H1 (cell line): ENCODE measurements at regions not wholly inside any gene's neighbourhood (a gene's known extent, or its start where the extent isn't known, plus 50 kb on each side); places are given as distances from the start of the nearest gene placed in this dataset.

Source experiments
- CTCF ChIA-PET: fragments of 300-600 bp; sonication (Branson Sonifier 250); formaldehyde crosslinking; loops from one replicate; lab custom pipeline; 2021; ENCODE audit not compliant: partially characterized antibody; lab: Charles Lee
- POLR2A ChIA-PET: fragments of 300-600 bp; sonication (Branson Sonifier 250); formaldehyde crosslinking; loops from one replicate; lab custom pipeline; 2021; ENCODE audit warnings: inconsistent platforms; ENCODE audit not compliant: partially characterized antibody; lab: Charles Lee
- DNase-seq, 2 experiments: peaks; one replicate each; pipeline versions ENCODE4 v3.0.0 to v3.0.0-alpha.2; 2010 to 2022; ENCODE audit warnings: low spot score in 2 of 2, low read depth in 1 of 2, mixed read lengths in 1 of 2
- FAIRE-seq: peaks from 2 replicates; lab custom pipeline; 2011; peaks lifted over from hg19 to GRCh38; lab: Jason Lieb, UNC
- H2AFZ ChIP-seq: 2 replicates; pipeline ENCODE4 v1.8.1; 2012; ENCODE audit warnings: low read length, inconsistent platforms
- H2AK5ac ChIP-seq: 2 replicates; pipeline ENCODE4 v1.6.1; 2013; ENCODE audit warnings: low read depth, low read length
- H2BK120ac ChIP-seq: replicated peaks from 2 replicates; pipeline ENCODE3; 2013; ENCODE audit warnings: low read depth, low read length, inconsistent platforms
- H2BK12ac ChIP-seq: 2 replicates; pipeline ENCODE4 v1.6.1; 2013; ENCODE audit warnings: low read depth, low read length
- H2BK15ac ChIP-seq: 2 replicates; pipeline ENCODE4 v1.6.1; 2013; ENCODE audit warnings: low read length
- H2BK20ac ChIP-seq: 2 replicates; pipeline ENCODE4 v1.6.1; 2013; ENCODE audit warnings: low read length
- H2BK5ac ChIP-seq: 2 replicates; pipeline ENCODE4 v1.6.1; 2013; ENCODE audit warnings: low read depth, low read length
- H3K14ac ChIP-seq: 2 replicates; pipeline ENCODE4 v1.6.1; 2013; ENCODE audit warnings: inconsistent platforms; ENCODE audit not compliant: insufficient read length
- H3K18ac ChIP-seq: 2 replicates; pipeline ENCODE4 v1.6.1; 2013; ENCODE audit warnings: low read length; ENCODE audit errors: extremely low read depth
- H3K23ac ChIP-seq: 2 replicates; pipeline ENCODE4 v1.6.1; 2013; ENCODE audit warnings: inconsistent platforms; ENCODE audit not compliant: insufficient read length
- H3K23me2 ChIP-seq: 2 replicates; pipeline ENCODE4 v1.6.1; 2013; ENCODE audit warnings: low read depth, low read length
- H3K27ac ChIP-seq: 2 replicates; pipeline ENCODE4 v1.6.1; 2011; ENCODE audit warnings: low read depth, low read length, inconsistent platforms
- H3K27me3 ChIP-seq, 4 experiments: replicated peaks in 1 of 4; 1 replicate in 1 of 4; 2 replicates in 3 of 4; pipeline versions ENCODE4 v1.6.1 to v1.8.1; 2011 to 2013; ENCODE audit warnings: low read length in 3 of 4, mild to moderate bottlenecking in 3 of 4, inconsistent platforms in 2 of 4, mixed read lengths in 2 of 4, moderate library complexity in 1 of 4; ENCODE audit not compliant: control insufficient read depth in 3 of 4, insufficient read depth in 3 of 4; ENCODE audit errors: extremely low read depth in 1 of 4
- H3K36me3 ChIP-seq, 4 experiments: 2 replicates each; pipeline versions ENCODE4 v1.6.1 to v1.8.1; 2011 to 2013; ENCODE audit warnings: mild to moderate bottlenecking in 4 of 4, low read length in 3 of 4, moderate library complexity in 2 of 4, control low read depth in 1 of 4, inconsistent platforms in 1 of 4; ENCODE audit not compliant: insufficient read depth in 4 of 4, control insufficient read depth in 2 of 4
- H3K4ac ChIP-seq: replicated peaks from 2 replicates; pipeline ENCODE3; 2013; ENCODE audit warnings: low read length, low read depth, mixed read lengths, inconsistent platforms; ENCODE audit not compliant: insufficient read length
- H3K4me1 ChIP-seq, 4 experiments: replicated peaks in 1 of 4; 1 replicate in 1 of 4; 2 replicates in 3 of 4; pipeline versions ENCODE4 v1.6.1 to v1.8.1; 2011 to 2013; ENCODE audit warnings: low read length in 3 of 4, inconsistent platforms in 2 of 4, mixed read lengths in 1 of 4; ENCODE audit not compliant: insufficient read depth in 4 of 4, control insufficient read depth in 3 of 4
- H3K4me2 ChIP-seq, 2 experiments: 2 replicates each; pipeline versions ENCODE4 v1.6.1 to v1.8.1; 2011 to 2013; ENCODE audit warnings: low read depth in 2 of 2, low read length in 2 of 2, control low read depth in 1 of 2, inconsistent platforms in 1 of 2, mild to moderate bottlenecking in 1 of 2; ENCODE audit not compliant: insufficient read depth in 1 of 2
- H3K4me3 ChIP-seq, 4 experiments: fragments of 200-600, 300-600 bp in 1 of 4; sonication (generic), shearing (Covaris generic), sonication (Bioruptor Twin) in 1 of 4; 2 replicates each; pipeline versions ENCODE4 v1.5.1 to v1.8.1; 2011 to 2016; ENCODE audit warnings: low read length in 4 of 4, low read depth in 3 of 4, control low read depth in 2 of 4, inconsistent platforms in 2 of 4, mild to moderate bottlenecking in 2 of 4, mixed read lengths in 1 of 4, moderate library complexity in 1 of 4; ENCODE audit not compliant: insufficient read depth in 2 of 4; ENCODE audit errors: extremely low read depth in 1 of 4
- H3K56ac ChIP-seq: replicated peaks from 2 replicates; pipeline ENCODE3; 2013; ENCODE audit warnings: low read depth, mild to moderate bottlenecking, mixed read lengths, low read length, inconsistent platforms; ENCODE audit not compliant: insufficient read length
- H3K79me1 ChIP-seq: 2 replicates; pipeline ENCODE4 v1.6.1; 2013; ENCODE audit warnings: low read depth, low read length, control low read depth
- H3K79me2 ChIP-seq, 2 experiments: 2 replicates each; pipeline versions ENCODE4 v1.6.1 to v1.8.1; 2012 to 2013; ENCODE audit warnings: low read length in 2 of 2, mild to moderate bottlenecking in 2 of 2, inconsistent platforms in 1 of 2; ENCODE audit not compliant: insufficient read depth in 2 of 2, control insufficient read depth in 1 of 2
- H3K9ac ChIP-seq, 4 experiments: replicated peaks in 1 of 4; 1 replicate in 1 of 4; 2 replicates in 3 of 4; pipeline versions ENCODE4 v1.6.1 to v1.8.1; 2011 to 2013; ENCODE audit warnings: low read depth in 3 of 4, low read length in 3 of 4, control low read depth in 2 of 4, mild to moderate bottlenecking in 2 of 4, moderate library complexity in 2 of 4, inconsistent platforms in 1 of 4; ENCODE audit errors: extremely low read depth in 1 of 4
- H3K9me3 ChIP-seq, 2 experiments: 2 replicates each; pipeline versions ENCODE4 v1.6.1 to v1.8.1; 2012 to 2013; ENCODE audit warnings: mild to moderate bottlenecking in 2 of 2, moderate library complexity in 2 of 2, control low read depth in 1 of 2, inconsistent platforms in 1 of 2, low read depth in 1 of 2, low read length in 1 of 2, mixed read lengths in 1 of 2; ENCODE audit not compliant: insufficient read depth in 2 of 2
- H4K20me1 ChIP-seq, 2 experiments: replicated peaks in 1 of 2; 2 replicates each; pipeline versions ENCODE3 to v1.8.1; 2011 to 2013; ENCODE audit warnings: inconsistent platforms in 2 of 2, low read length in 2 of 2, mild to moderate bottlenecking in 1 of 2; ENCODE audit not compliant: insufficient read depth in 2 of 2, control insufficient read depth in 1 of 2
- H4K5ac ChIP-seq: 2 replicates; pipeline ENCODE4 v1.6.1; 2013; ENCODE audit warnings: low read length, low read depth, mixed read lengths, inconsistent platforms; ENCODE audit not compliant: insufficient read length
- H4K8ac ChIP-seq: 2 replicates; pipeline ENCODE4 v1.8.0; 2013; ENCODE audit warnings: mild to moderate bottlenecking, moderate library complexity, low read length, inconsistent platforms; ENCODE audit not compliant: insufficient read depth; ENCODE audit errors: extremely low read depth
- H4K91ac ChIP-seq: replicated peaks from 2 replicates; pipeline ENCODE3; 2013; ENCODE audit warnings: low read length, mixed read lengths, inconsistent platforms; ENCODE audit not compliant: insufficient read length
- BACH1 ChIP-seq: IDR thresholded peaks from 2 replicates; pipeline ENCODE4 v1.6.1; 2012; ENCODE audit warnings: low read length, improper control_type of control experiment
- CTCF ChIP-seq, 3 experiments: IDR thresholded peaks; 1 replicate in 2 of 3; 2 replicates in 1 of 3; pipeline versions ENCODE4 v1.5.1 to v1.6.1; 2011; ENCODE audit warnings: low read length in 3 of 3, mild to moderate bottlenecking in 3 of 3, inconsistent platforms in 2 of 3, low read depth in 1 of 3, moderate library complexity in 1 of 3; ENCODE audit not compliant: insufficient read depth in 1 of 3; ENCODE audit errors: control extremely low read depth in 1 of 3
- EZH2 ChIP-seq: fragments of 200-600 bp; sonication (generic); IDR thresholded peaks from 2 replicates; pipeline ENCODE4 v1.7.1; 2012; ENCODE audit warnings: low read depth, mild to moderate bottlenecking, moderate library complexity, low read length, inconsistent platforms; ENCODE audit not compliant: severe bottlenecking
- FOSL1 ChIP-seq: IDR thresholded peaks from 2 replicates; pipeline ENCODE4 v1.6.1; 2011; ENCODE audit warnings: mild to moderate bottlenecking, low read depth, low read length, moderate library complexity; ENCODE audit not compliant: insufficient read depth
- HDAC6 ChIP-seq: IDR thresholded peaks from one replicate; pipeline ENCODE4 v1.7.1; 2012; ENCODE audit warnings: low read depth, mild to moderate bottlenecking, inconsistent platforms, low read length, moderate library complexity
- KDM4A ChIP-seq: IDR thresholded peaks from one replicate; pipeline ENCODE4 v1.7.1; 2012; ENCODE audit warnings: low read depth, mild to moderate bottlenecking, moderate library complexity, low read length, inconsistent platforms; ENCODE audit not compliant: severe bottlenecking
- PHF8 ChIP-seq: fragments of 200-600 bp; sonication (generic); conservative IDR thresholded peaks from 2 replicates; pipeline ENCODE4 v1.7.1; 2012; ENCODE audit warnings: low read depth, mild to moderate bottlenecking, inconsistent platforms, low read length, moderate library complexity
- POLR2AphosphoS5 ChIP-seq: IDR thresholded peaks from 2 replicates; pipeline ENCODE4 v1.6.1; 2011; ENCODE audit warnings: low read depth, low read length
- SIN3A ChIP-seq, 2 experiments: IDR thresholded peaks in 1 of 2; conservative IDR thresholded peaks in 1 of 2; 2 replicates each; pipeline ENCODE4 v1.6.1; 2011 to 2012; ENCODE audit warnings: low read length in 2 of 2, improper control_type of control experiment in 1 of 2, low read depth in 1 of 2, mild to moderate bottlenecking in 1 of 2
- SP4 ChIP-seq: IDR thresholded peaks from 2 replicates; pipeline ENCODE4 v1.6.1; 2012; ENCODE audit warnings: low read length, inconsistent platforms
- SUZ12 ChIP-seq: fragments of 200-600 bp; sonication (generic); IDR thresholded peaks from 2 replicates; pipeline ENCODE4 v1.6.1; 2012; ENCODE audit warnings: mild to moderate bottlenecking, inconsistent platforms, low read length, moderate library complexity, mixed read lengths
- TAF1 ChIP-seq: IDR thresholded peaks from 2 replicates; pipeline ENCODE4 v1.6.1; 2011; ENCODE audit warnings: mild to moderate bottlenecking, low read depth, low read length
- YY1 ChIP-seq: IDR thresholded peaks from 2 replicates; pipeline ENCODE4 v1.6.1; 2011; ENCODE audit warnings: low read depth, mild to moderate bottlenecking, low read length
- WGBS, 2 experiments: shearing (Covaris generic) in 1 of 2; methylation state at CpG; one replicate each; pipeline versions ENCODE4 v1.1.6 to v1.1.7; 2013 to 2015; ENCODE audit warnings: low lambda C conversion rate in 2 of 2, mixed read lengths in 2 of 2, inconsistent platforms in 1 of 2, low coverage in 1 of 2, missing lambda C conversion rate in 1 of 2; ENCODE audit not compliant: insufficient replicate concordance in 2 of 2, insufficient coverage in 1 of 2, insufficient read length in 1 of 2; ENCODE audit errors: extremely low coverage in 1 of 2, missing lambda C conversion rate in 1 of 2; 5-methylcytosine and 5-hydroxymethylcytosine counted together

GRCh38 chr3:182292591-182292990, 500.7 kb upstream of the ATP11B start:
- H3K79me2 ChIP-seq = no peaks in the 10 kb centered on the region
- no peaks in the 10 kb centered on the region for H3K36me3 ChIP-seq
- no peak overlapping the region for H3K56ac ChIP-seq
- CTCF ChIA-PET = interaction anchor here (0.6 kb wide), 1 partner anchor 19 kb away, joined by 3 read pairs; no protein-coding TSS in a partner anchor
- H2BK5ac ChIP-seq = no peak overlapping the region
- POLR2A ChIA-PET = no interaction called here
- no peaks in the 10 kb centered on the region for H3K27me3 ChIP-seq
- no peak overlapping the region for H3K18ac ChIP-seq
- no peak overlapping the region for H2AFZ ChIP-seq
- H3K79me1 ChIP-seq = no peaks in the 10 kb centered on the region
- no peak overlapping the region for H2BK15ac ChIP-seq
- WGBS, 2 experiments = 75% methylated on average over 1 of the region's 1 CpG; no CpG with 5 or more reads in 1 of the 2 experiments
- FAIRE-seq = no peak
- no peak overlapping the region for H3K9ac ChIP-seq
- no peaks in the 10 kb centered on the region; the same call in 1 of the 2 replicates for H3K23me2 ChIP-seq
- no peaks in the 10 kb centered on the region for H4K20me1 ChIP-seq
- H3K23ac ChIP-seq = no peak overlapping the region
- H4K5ac ChIP-seq = no peak overlapping the region
- no peak overlapping the region for H3K27ac ChIP-seq
- H3K9me3 ChIP-seq = no peaks in the 10 kb centered on the region
- no peak overlapping the region for H2BK20ac ChIP-seq
- H3K4me1 ChIP-seq = no peaks in the 10 kb centered on the region
- no peak overlapping the region for H4K91ac ChIP-seq
- H2BK120ac ChIP-seq = no peak overlapping the region
- no peak overlapping the region for H2BK12ac ChIP-seq
- DNase-seq = no peak
- H3K4ac ChIP-seq = no peak overlapping the region
- H3K4me3 ChIP-seq = no peak overlapping the region
- H4K8ac ChIP-seq = no peak overlapping the region
- no peak overlapping the region for H3K14ac ChIP-seq
- no peak overlapping the region for H3K4me2 ChIP-seq
- H2AK5ac ChIP-seq = no peak overlapping the region
- no peak for TF ChIP-seq CTCF (IDR thresholded peaks at IDR 0.05; ENCODE audit: control extremely low read depth in 1 of 3, insufficient read depth in 1 of 3, low read depth in 1 of 3, low read length in 3 of 3)
- TF ChIP-seq HDAC6 = no peak
- no peak for TF ChIP-seq BACH1
- no peak for TF ChIP-seq KDM4A
- TF ChIP-seq TAF1 = no peak
- TF ChIP-seq PHF8 = no peak
- no peak for TF ChIP-seq FOSL1
- TF ChIP-seq EZH2 = no peak
- no peak for TF ChIP-seq SIN3A (conservative IDR thresholded peaks at IDR 0.05 in 1 of 2, IDR thresholded peaks at IDR 0.05 in 1 of 2; ENCODE audit: low read depth in 1 of 2, low read length in 2 of 2)
- no peak for TF ChIP-seq SP4
- TF ChIP-seq SUZ12 = no peak
- TF ChIP-seq YY1 = no peak
- no peak for TF ChIP-seq POLR2AphosphoS5
